Adrenal gland (tissue), 5 donors: ENCODE measurements at regions not wholly inside any gene's neighbourhood (a gene's known extent, or its start where the extent isn't known, plus 50 kb on each side); places are given as distances from the start of the nearest gene placed in this dataset.

ENCODE experiments used
- POLR2A ChIP-seq, 2 donors: fragments of 450-650 bp; IDR thresholded peaks; one replicate each; pipeline ENCODE4 v1.6.1; 2017; ENCODE audit warnings: antibody characterized with exemption in 2 of 2, mild to moderate bottlenecking in 2 of 2, moderate library complexity in 1 of 2
- TF ChIP-seq, protein P1 (sequence below), 6 experiments: fragments of 450-650 bp in 4 of 6; fragments of 200-600 bp in 2 of 6; sonication (generic) in 1 of 6; IDR thresholded peaks; 1 replicate in 5 of 6; 2 replicates in 1 of 6; pipeline versions ENCODE4 v1.5.1 to v1.8.0; 2016 to 2021; ENCODE audit warnings: antibody characterized with exemption in 6 of 6, mild to moderate bottlenecking in 2 of 6, moderate library complexity in 1 of 6
- donor health status: DM: no; HTN: no; CAD: no.

DNA sequence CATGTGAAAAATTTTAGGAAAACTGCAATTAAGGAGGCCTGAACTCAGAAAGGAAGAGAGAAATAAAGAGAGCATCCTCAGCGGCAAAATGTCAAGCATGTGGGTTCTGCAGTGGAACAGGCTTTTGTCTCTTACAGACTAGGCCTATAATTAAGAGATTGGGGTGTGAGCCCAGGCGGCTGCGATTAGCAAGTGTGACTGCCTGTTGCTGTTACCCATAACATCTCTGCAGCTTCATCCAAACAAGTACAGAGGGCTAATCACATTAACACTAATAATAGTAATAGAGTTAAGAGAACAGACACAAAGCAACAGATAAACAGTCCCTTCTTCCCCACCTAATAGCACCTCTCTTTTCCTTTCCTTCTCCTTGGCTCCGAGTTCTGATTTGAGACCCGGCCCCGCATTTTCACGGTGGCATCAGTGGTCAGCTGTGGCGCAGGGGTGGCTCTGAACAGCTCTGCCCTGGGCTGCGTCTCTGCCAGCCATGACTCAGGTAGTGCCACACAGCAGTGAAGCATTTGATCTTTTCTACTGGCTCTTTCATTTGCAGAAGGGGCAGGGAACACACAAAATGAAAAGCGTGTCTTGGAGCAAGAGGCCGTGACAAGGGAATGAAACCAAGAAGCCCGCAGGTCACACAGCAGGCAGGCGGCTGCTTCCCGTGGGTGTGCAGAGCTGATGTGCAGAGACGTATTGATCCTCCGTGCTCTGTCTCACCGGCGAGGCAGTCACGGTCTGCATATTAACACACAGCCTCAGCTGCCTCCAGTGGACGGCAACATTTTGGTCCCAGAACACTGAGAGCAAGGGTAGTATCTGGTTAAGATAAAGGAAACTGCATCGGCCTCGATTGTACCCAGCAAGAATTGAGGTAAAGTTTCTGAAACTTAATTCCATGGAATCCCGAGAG, 103.1 kb downstream of the KLF6 start:
- TF ChIP-seq POLR2A (IDR thresholded peaks at IDR 0.05): no peak
- TF ChIP-seq, protein P1, sequence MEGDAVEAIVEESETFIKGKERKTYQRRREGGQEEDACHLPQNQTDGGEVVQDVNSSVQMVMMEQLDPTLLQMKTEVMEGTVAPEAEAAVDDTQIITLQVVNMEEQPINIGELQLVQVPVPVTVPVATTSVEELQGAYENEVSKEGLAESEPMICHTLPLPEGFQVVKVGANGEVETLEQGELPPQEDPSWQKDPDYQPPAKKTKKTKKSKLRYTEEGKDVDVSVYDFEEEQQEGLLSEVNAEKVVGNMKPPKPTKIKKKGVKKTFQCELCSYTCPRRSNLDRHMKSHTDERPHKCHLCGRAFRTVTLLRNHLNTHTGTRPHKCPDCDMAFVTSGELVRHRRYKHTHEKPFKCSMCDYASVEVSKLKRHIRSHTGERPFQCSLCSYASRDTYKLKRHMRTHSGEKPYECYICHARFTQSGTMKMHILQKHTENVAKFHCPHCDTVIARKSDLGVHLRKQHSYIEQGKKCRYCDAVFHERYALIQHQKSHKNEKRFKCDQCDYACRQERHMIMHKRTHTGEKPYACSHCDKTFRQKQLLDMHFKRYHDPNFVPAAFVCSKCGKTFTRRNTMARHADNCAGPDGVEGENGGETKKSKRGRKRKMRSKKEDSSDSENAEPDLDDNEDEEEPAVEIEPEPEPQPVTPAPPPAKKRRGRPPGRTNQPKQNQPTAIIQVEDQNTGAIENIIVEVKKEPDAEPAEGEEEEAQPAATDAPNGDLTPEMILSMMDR (IDR thresholded peaks at IDR 0.05): no peak
